Stomach smooth muscle (tissue), 2 donors: ENCODE measurements at regions not wholly inside any gene's neighbourhood (a gene's known extent, or its start where the extent isn't known, plus 50 kb on each side); places are given as distances from the start of the nearest gene placed in this dataset.

Source experiments
- H3K27ac ChIP-seq: one replicate; pipeline ENCODE4 v1.7.0; 2013; ENCODE audit warnings: mild to moderate bottlenecking, low read length, inconsistent platforms
- H3K27me3 ChIP-seq, 2 donors: one replicate each; pipeline ENCODE4 v1.7.0; 2013; ENCODE audit warnings: low read length in 2 of 2; ENCODE audit not compliant: insufficient read depth in 2 of 2, control insufficient read depth in 1 of 2
- H3K36me3 ChIP-seq, 2 donors: one replicate each; pipeline ENCODE4 v1.7.0; 2013; ENCODE audit warnings: low read length in 2 of 2; ENCODE audit not compliant: control insufficient read depth in 2 of 2, insufficient read depth in 2 of 2
- H3K4me1 ChIP-seq: one replicate; pipeline ENCODE4 v1.7.0; 2013; ENCODE audit warnings: low read length; ENCODE audit not compliant: control insufficient read depth, insufficient read depth
- H3K4me3 ChIP-seq, 2 donors: one replicate each; pipeline ENCODE4 v1.7.0; 2013; ENCODE audit warnings: low read length in 2 of 2
- H3K9ac ChIP-seq, 2 donors: one replicate each; pipeline ENCODE4 v1.7.0; 2013; ENCODE audit warnings: low read length in 2 of 2, mild to moderate bottlenecking in 1 of 2
- H3K9me3 ChIP-seq, 2 donors: one replicate each; pipeline ENCODE4 v1.7.0; 2013; ENCODE audit warnings: low read length in 2 of 2; ENCODE audit not compliant: control insufficient read depth in 2 of 2
- donor health status: healthy.
- donor health status: Pancreatic carcinoma.

DNA sequence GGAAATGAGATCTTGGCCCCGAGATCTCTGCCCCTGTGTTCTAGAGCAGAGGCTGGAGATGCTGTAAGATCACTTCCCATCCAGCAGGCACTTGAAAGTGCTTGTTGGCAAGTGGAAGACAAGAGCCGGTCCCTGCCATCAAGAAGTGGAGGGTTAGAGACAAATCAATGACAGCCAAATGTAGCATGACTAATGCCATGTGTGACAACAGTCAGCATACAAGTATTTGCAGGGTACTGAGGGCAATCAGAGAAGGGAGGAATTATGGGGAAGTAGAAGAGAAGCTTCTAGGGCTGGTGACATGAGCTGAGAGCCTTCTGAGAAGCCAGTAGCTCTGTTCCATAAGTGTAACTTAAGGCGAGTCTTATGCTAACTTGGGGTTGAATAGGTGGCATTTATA, 58.6 kb downstream of the TMEM17 start:
- Histone ChIP-seq H3K36me3 (no peaks in the 10 kb centered on the region), H3K4me1 (no peaks in the 10 kb centered on the region), H3K4me3 (no peak overlapping the region)

DNA sequence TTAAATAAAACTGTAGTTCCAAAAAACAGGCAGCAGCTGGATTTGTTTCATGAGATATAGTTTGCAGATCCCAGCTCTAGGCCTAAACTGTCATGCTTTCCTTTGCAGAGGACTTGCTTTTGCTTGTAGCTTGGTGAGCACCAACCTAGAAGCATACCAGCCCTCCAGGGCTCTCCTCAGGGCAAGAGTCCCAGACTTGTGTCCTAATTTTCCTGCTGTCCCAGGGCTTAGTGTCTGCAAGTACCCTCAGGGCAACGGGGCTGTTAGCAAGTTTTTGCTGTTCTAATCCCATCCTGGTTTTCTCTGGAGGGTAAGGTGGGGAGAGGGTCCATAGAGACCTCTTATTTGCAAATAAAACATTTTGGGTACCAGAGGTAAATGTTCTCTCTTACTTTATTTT, 59.5 kb downstream of the TMEM17 start:
- no peaks in the 10 kb centered on the region for H3K27me3 ChIP-seq
- H3K36me3 ChIP-seq = no peaks in the 10 kb centered on the region
- H3K4me3 ChIP-seq = no peak overlapping the region
- H3K27ac ChIP-seq = no peak overlapping the region
- H3K9me3 ChIP-seq = no peaks in the 10 kb centered on the region
- H3K9ac ChIP-seq = no peak overlapping the region
- no peaks in the 10 kb centered on the region for H3K4me1 ChIP-seq

More for the DNA sequence above, 58.6 kb downstream of the TMEM17 start:
- H3K27ac ChIP-seq = no peak overlapping the region
- no peaks in the 10 kb centered on the region for H3K9me3 ChIP-seq
- no peaks in the 10 kb centered on the region for H3K27me3 ChIP-seq
- no peak overlapping the region for H3K9ac ChIP-seq

DNA sequence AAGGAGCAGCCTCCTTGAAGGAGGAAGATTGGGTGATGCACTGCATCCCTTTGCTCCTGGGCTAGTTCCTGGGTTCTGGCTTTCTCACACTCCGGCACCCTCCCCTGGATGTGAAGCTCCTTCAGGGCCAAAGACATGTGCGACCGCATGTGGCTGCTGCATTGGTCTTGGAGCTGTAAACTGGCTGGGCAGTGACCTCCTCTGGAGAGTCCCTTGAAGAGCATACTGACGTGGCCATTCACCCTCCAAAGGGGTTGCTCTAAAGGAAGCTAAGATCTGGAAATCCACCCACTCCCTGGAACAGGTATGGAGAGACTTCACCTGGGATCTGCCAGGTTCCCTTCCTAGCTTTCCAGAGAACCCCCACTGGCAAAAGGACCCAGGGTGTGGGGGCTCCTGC, 62.1 kb downstream of the TMEM17 start:
- Histone ChIP-seq H3K27ac (no peak overlapping the region), H3K4me3 (no peak overlapping the region), H3K36me3 (no peaks in the 10 kb centered on the region), H3K4me1 (no peaks in the 10 kb centered on the region), H3K9ac (no peak overlapping the region), H3K9me3 (no peaks in the 10 kb centered on the region), H3K27me3 (no peaks in the 10 kb centered on the region)

DNA sequence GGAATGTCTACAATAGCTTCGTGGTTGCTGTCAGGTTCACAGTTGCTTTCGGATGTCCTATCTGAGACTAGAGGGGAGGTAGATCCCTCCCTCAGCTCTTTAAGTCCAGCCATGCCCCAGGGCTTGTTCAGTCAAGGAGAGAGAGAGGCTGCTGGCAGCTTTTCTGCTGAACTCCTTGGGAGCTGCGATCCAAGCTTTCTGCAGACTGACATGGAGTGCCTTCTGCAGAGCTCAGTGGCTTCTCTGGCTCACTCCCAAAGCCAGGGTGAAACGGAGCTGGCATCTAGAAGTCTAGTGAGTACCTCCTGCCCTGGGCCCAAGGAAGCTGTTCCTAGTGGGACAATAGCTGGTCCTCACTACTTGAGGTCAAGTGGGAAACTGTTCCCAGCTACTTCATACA, 62.5 kb downstream of the TMEM17 start:
- Histone ChIP-seq H3K4me3 (no peak overlapping the region), H3K4me1 (no peaks in the 10 kb centered on the region), H3K36me3 (no peaks in the 10 kb centered on the region), H3K27ac (no peak overlapping the region), H3K9me3 (no peaks in the 10 kb centered on the region), H3K27me3 (no peaks in the 10 kb centered on the region), H3K9ac (no peak overlapping the region)

DNA sequence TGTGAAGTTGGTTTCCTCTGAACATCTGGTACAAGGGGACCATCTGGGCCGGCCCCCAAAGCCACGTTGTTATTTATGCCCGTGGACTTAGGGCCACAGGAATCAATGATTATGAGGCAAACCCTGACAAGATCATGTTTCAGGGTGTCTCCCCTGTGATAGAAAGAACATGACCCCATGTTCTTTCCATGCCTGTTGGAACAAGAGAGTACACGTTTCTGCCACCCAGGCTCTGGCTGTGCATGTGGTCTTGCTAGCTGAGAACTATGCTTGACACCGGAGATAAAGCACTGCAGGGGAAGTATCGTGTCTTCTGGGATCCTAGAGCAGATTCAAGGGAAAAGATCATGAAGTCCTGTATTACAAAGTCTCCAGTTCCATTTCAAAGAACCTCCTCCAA, 64.2 kb downstream of the TMEM17 start:
- Histone ChIP-seq H3K9me3 (no peaks in the 10 kb centered on the region), H3K36me3 (no peaks in the 10 kb centered on the region), H3K27me3 (no peaks in the 10 kb centered on the region), H3K9ac (no peak overlapping the region), H3K4me1 (no peaks in the 10 kb centered on the region), H3K27ac (no peak overlapping the region), H3K4me3 (no peak overlapping the region)

DNA sequence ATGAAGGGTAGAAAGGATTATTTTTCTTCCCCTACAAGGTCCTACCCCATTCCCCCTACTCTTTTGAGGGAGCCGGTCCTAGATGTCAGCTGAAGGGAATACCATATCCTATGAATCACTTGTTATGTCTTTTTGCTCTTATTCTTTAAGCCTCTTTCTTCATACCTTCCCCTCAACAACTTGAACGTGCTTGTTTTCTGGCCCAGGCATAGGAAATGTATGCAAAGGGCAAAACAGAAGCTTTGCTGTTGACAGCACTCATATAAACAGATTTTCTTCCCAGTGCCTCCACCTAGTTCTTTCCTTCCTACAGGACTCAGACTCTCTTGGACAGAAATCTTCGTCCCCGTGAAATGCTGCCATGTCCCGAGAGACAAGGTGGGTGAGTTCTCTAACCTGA, 64.6 kb downstream of the TMEM17 start:
- Histone ChIP-seq H3K27ac (no peak overlapping the region), H3K9ac (no peak overlapping the region), H3K27me3 (no peaks in the 10 kb centered on the region), H3K4me1 (no peaks in the 10 kb centered on the region), H3K36me3 (no peaks in the 10 kb centered on the region), H3K9me3 (no peaks in the 10 kb centered on the region), H3K4me3 (no peak overlapping the region)

DNA sequence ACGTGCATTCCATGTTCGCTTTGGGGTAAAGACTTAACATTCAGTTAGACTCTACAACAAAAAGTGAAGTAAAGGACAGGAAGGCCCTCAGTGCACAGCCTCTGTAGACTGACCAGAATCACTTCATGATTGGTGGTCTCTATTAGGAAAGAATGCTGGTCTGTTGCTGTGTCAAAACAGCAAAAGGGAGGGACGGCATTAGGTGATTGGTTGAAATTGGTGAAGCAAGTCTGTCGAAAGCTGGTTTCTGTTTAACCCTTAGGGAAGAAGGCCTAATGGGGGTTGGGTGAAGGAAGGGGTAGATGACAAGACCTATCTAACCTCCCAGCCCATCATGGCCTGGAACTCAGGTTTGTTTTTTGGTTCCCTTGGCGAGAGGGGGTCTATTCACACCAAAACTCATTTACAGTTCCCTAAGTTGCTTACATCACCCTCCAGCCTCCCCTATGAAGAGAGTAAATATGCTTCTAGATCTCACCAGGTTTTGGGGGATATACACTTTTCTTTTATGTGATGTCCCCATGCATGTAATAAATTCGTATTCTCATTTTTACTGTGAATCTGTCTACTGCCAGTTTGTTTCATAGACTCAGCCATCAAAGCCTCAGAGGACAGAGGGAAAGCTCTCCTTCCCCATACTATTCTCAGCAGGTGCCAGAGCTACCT, 65.6 kb downstream of the TMEM17 start:
- Histone ChIP-seq H3K4me1 (no peaks in the 10 kb centered on the region), H3K27me3 (no peaks in the 10 kb centered on the region), H3K36me3 (no peaks in the 10 kb centered on the region)

DNA sequence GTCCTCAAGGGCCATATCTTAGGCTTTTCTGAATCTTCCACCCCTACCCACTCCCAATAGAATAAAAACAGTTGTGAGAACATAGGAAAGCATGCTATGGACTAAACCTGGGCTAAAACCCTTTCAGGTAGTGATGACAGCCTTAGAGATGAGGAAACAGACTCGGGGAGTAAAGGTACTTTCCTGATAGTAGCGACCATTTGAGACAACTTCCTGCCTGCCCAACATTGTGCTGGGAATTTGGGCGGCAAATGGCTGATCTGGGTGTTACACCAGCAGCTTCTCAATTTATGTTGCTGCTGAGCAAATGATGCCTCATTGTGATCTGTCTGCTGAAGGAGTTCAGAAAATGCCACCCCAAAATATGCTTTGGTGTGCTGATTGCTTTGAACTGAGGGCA, 66.6 kb downstream of the TMEM17 start:
- no peak overlapping the region for H3K9ac ChIP-seq
- no peak overlapping the region for H3K27ac ChIP-seq
- no peaks in the 10 kb centered on the region for H3K27me3 ChIP-seq
- no peaks in the 10 kb centered on the region for H3K36me3 ChIP-seq
- H3K4me1 ChIP-seq = no peaks in the 10 kb centered on the region
- no peak overlapping the region for H3K4me3 ChIP-seq
- H3K9me3 ChIP-seq = no peaks in the 10 kb centered on the region

More for the DNA sequence above, 65.6 kb downstream of the TMEM17 start:
- Histone ChIP-seq H3K9ac (no peak overlapping the region), H3K27ac (no peak overlapping the region), H3K4me3 (no peak overlapping the region), H3K9me3 (no peaks in the 10 kb centered on the region)

DNA sequence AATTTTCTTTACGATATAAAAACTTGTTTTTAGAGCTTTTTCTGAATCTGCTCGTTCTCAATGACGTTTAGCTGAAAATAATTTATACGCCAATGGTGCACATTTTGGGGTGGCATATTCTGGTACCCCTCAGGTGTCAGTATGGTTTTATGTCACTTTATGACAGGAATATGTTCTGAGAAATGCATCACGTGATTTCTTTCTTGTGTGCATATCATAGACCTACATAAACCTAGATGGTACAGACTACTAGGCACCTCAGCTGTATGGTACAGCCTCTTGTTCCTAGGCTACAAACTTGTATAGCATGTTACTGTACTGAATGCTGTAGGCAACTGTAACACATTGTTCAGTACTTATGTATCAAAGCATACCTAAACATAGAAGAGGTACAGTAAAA, 68.2 kb downstream of the TMEM17 start:
- H3K36me3 ChIP-seq = no peaks in the 10 kb centered on the region
- H3K4me3 ChIP-seq = no peak overlapping the region
- H3K9ac ChIP-seq = no peak overlapping the region
- no peaks in the 10 kb centered on the region for H3K27me3 ChIP-seq
- H3K27ac ChIP-seq = no peak overlapping the region
- H3K4me1 ChIP-seq = no peaks in the 10 kb centered on the region
- no peaks in the 10 kb centered on the region for H3K9me3 ChIP-seq

DNA sequence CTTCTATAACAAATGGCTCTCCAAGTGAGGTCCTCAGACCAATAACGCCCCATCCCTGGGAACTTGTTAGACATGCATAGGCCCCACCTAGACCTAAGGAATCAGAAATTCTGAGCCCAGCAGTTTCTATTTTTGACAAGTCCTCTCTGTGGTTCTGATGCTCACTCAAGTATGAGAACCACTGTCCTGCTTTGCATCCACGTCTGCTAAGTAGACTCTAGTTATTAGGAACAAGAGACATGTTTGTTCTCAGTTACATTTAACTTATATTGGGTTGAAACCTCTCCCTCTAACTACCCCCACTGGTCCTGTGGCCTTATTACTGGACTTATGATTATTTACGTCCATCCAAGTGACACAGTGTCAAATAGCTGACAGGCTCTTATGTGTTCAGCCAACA, 70.3 kb downstream of the TMEM17 start:
- Histone ChIP-seq H3K27me3 (no peaks in the 10 kb centered on the region), H3K4me3 (no peak overlapping the region), H3K27ac (no peak overlapping the region), H3K9me3 (no peaks in the 10 kb centered on the region), H3K9ac (no peak overlapping the region), H3K4me1 (no peaks in the 10 kb centered on the region), H3K36me3 (no peaks in the 10 kb centered on the region)

DNA sequence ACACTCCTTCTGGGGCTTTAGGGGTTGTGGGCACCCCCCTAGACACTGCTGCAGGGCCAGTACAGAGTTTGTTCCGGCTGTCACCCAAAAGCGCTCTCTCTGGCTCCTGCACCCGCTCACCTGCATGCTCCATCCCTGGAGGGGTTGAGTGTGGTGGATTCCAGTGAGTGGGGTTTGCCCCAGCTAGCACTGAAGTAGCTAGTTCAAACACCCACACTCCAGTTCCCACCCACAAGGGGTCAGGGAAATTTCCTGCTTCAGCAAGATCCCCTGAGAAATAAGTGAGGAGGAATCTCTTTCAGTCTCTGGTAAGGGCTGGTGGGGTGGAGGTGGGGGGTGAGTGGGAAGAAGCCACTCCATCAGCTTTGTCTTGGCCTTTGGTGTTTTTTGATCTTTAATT, 73.6 kb downstream of the TMEM17 start:
- H3K27me3 ChIP-seq = no peaks in the 10 kb centered on the region

More for the DNA sequence above, 73.6 kb downstream of the TMEM17 start:
- Histone ChIP-seq H3K36me3 (no peaks in the 10 kb centered on the region), H3K27ac (no peak overlapping the region), H3K9ac (no peak overlapping the region), H3K9me3 (peaks cover 0 to 2% of the 10 kb centered on the region in 2 donors), H3K4me3 (no peak overlapping the region), H3K4me1 (no peaks in the 10 kb centered on the region)
